Mesendoderm (in vitro differentiated cells): ENCODE measurements at regions not wholly inside any gene's neighbourhood (a gene's known extent, or its start where the extent isn't known, plus 50 kb on each side); places are given as distances from the start of the nearest gene placed in this dataset.
"Not testable (repeated sequence)": the region's sequence is repeated elsewhere in the genome, so short reads cannot be mapped to it uniquely, and the experiment has no call there.

Experiments used
- DNase-seq: peaks from one replicate; pipeline ENCODE4 v3.0.0; 2013
- H2AK5ac ChIP-seq: 2 replicates; pipeline ENCODE4 v1.6.1; 2013; ENCODE audit warnings: low read length, inconsistent platforms
- H2BK120ac ChIP-seq: 2 replicates; pipeline ENCODE4 v1.6.1; 2013; ENCODE audit warnings: low read depth, mild to moderate bottlenecking, low read length, moderate library complexity, mixed read lengths
- H2BK15ac ChIP-seq: replicated peaks from 2 replicates; pipeline ENCODE4 v1.6.1; 2013; ENCODE audit warnings: low read depth, mild to moderate bottlenecking, moderate library complexity
- H2BK5ac ChIP-seq: 2 replicates; pipeline ENCODE4 v1.6.1; 2013; ENCODE audit warnings: low read length, inconsistent platforms
- H3K18ac ChIP-seq: 2 replicates; pipeline ENCODE4 v1.6.1; 2013; ENCODE audit warnings: mild to moderate bottlenecking, low read length, mixed read lengths
- H3K23ac ChIP-seq: one replicate; pipeline ENCODE4 v1.6.1; 2013; ENCODE audit warnings: low read length
- H3K27ac ChIP-seq: 2 replicates; pipeline ENCODE4 v1.5.1; 2013; ENCODE audit warnings: low read depth, mild to moderate bottlenecking, inconsistent platforms, low read length, moderate library complexity
- H3K27me3 ChIP-seq: 2 replicates; pipeline ENCODE4 v1.6.1; 2013; ENCODE audit warnings: low read length, control low read depth, mild to moderate bottlenecking, inconsistent platforms; ENCODE audit not compliant: insufficient read depth, poor library complexity
- H3K36me3 ChIP-seq: 2 replicates; pipeline ENCODE4 v1.6.1; 2013; ENCODE audit warnings: low read length, inconsistent platforms; ENCODE audit not compliant: control insufficient read depth, insufficient read depth
- H3K4ac ChIP-seq: one replicate; pipeline ENCODE4 v1.6.1; 2013; ENCODE audit warnings: low read depth, mild to moderate bottlenecking, low read length, moderate library complexity
- H3K4me1 ChIP-seq: 2 replicates; pipeline ENCODE4 v1.6.1; 2013; ENCODE audit warnings: low read depth, low read length, inconsistent platforms; ENCODE audit not compliant: control insufficient read depth
- H3K4me2 ChIP-seq: 2 replicates; pipeline ENCODE4 v1.6.1; 2013; ENCODE audit warnings: low read length
- H3K4me3 ChIP-seq: 2 replicates; pipeline ENCODE4 v1.5.1; 2013; ENCODE audit warnings: mild to moderate bottlenecking, low read length
- H3K56ac ChIP-seq: one replicate; pipeline ENCODE4 v1.6.1; 2013; ENCODE audit warnings: low read length
- H3K79me1 ChIP-seq: 2 replicates; pipeline ENCODE4 v1.6.1; 2013; ENCODE audit warnings: low read length, inconsistent platforms
- H3K79me2 ChIP-seq: 2 replicates; pipeline ENCODE4 v1.6.1; 2013; ENCODE audit warnings: mild to moderate bottlenecking, low read length; ENCODE audit not compliant: control insufficient read depth, insufficient read depth
- H3K9ac ChIP-seq: 2 replicates; pipeline ENCODE4 v1.6.1; 2013; ENCODE audit warnings: low read length, inconsistent platforms
- H4K5ac ChIP-seq: one replicate; pipeline ENCODE4 v1.6.1; 2013; ENCODE audit warnings: low read length
- H4K8ac ChIP-seq: one replicate; pipeline ENCODE4 v1.6.1; 2013; ENCODE audit warnings: low read depth, mild to moderate bottlenecking, control low read depth, low read length, moderate library complexity
- WGBS: extraction: QIAGEN DNeasy Blood & Tissue Kit; methylation state at CpG from one replicate; pipeline ENCODE4 v1.1.7; 2013; ENCODE audit warnings: low lambda C conversion rate, missing lambda C conversion rate; ENCODE audit not compliant: insufficient coverage; ENCODE audit errors: extremely low coverage; 5-methylcytosine and 5-hydroxymethylcytosine counted together

- H2BK15ac ChIP-seq, H3K4me2 ChIP-seq, H4K8ac ChIP-seq, H3K79me1 ChIP-seq, H3K56ac ChIP-seq, H3K4me3 ChIP-seq, H3K79me2 ChIP-seq, H3K18ac ChIP-seq, H3K9ac ChIP-seq, H2AK5ac ChIP-seq, H3K23ac ChIP-seq, H3K27ac ChIP-seq, DNase-seq, H3K36me3 ChIP-seq, H3K4me1 ChIP-seq, H4K5ac ChIP-seq, H2BK120ac ChIP-seq, H2BK5ac ChIP-seq, H3K27me3 ChIP-seq, H3K4ac ChIP-seq: not testable (repeated sequence)
- WGBS = no CpG with 5 or more reads among the region's 7 CpGs
Measured at GRCh38 chr18:78283425-78283824, 696.2 kb upstream of the SALL3 start.

DNA sequence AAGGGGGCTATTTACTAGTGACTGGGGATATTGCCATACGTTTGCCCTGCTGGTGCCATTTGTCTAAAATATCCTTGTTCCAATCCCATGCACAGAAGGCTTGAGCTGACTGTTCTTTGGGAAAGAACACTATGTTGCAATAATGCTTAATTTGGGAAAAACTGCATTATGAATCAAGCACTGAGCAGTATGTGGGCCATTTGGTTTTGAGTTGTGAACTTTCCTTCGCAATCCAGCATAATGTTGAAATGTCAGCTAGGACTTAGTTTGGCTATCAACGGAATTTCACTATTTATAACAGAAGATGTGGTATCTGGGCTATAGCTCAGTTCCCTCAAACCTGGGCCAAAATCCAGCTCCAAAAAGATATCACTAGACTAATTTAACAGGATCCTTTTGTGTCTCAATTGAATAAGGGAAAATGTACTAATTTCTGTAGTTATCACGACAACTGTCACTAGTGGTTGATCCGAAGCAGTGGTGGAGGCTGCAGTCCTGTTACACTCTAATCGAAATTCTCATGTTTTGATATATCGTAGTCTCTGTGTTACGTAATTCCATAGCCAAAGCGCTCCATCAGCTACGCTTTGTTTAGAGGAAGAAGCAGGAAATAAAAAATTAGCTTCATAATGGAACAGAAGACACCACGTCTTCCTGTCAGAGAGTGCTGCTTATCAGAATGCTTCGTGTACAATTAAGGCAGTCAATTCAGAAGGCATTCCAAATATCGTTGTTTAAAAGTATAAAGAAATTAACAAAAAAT lies 686.8 kb upstream of the SALL3 start:
- no CpG with 5 or more reads among the region's 13 CpGs for WGBS
- Histone ChIP-seq H3K27me3 (no peaks in the 10 kb centered on the region), H4K8ac (no peak overlapping the region), H3K79me2 (no peaks in the 10 kb centered on the region), H3K9ac (no peak overlapping the region), H3K4ac (no peak overlapping the region), H2BK15ac (no peak overlapping the region), H3K23ac (no peak overlapping the region), H3K27ac (no peak overlapping the region), H2BK120ac (no peak overlapping the region), H2BK5ac (no peak overlapping the region), H3K4me2 (no peak overlapping the region), H3K18ac (no peak overlapping the region), H2AK5ac (no peak overlapping the region), H4K5ac (no peak overlapping the region), H3K36me3 (no peaks in the 10 kb centered on the region), H3K4me3 (no peak overlapping the region), H3K79me1 (no peaks in the 10 kb centered on the region), H3K4me1 (no peaks in the 10 kb centered on the region), H3K56ac (no peak overlapping the region)
- DNase-seq = no peak

- no peaks in the 10 kb centered on the region for H3K4me1 ChIP-seq
- no peak overlapping the region for H4K5ac ChIP-seq
- H2BK5ac ChIP-seq = no peak overlapping the region
- no peak overlapping the region for H2BK120ac ChIP-seq
- no peak overlapping the region for H4K8ac ChIP-seq
- no CpG with 5 or more reads among the region's 16 CpGs for WGBS
- H3K79me1 ChIP-seq = no peaks in the 10 kb centered on the region
- no peaks in the 10 kb centered on the region for H3K27me3 ChIP-seq
- peak overlapping the region; percentile 28 for H3K4me2 ChIP-seq
- peak; percentile 15 for DNase-seq
- no peak overlapping the region for H2AK5ac ChIP-seq
- H3K4ac ChIP-seq = no peak overlapping the region
- H3K18ac ChIP-seq = no peak overlapping the region
- H3K36me3 ChIP-seq = no peaks in the 10 kb centered on the region
- H3K27ac ChIP-seq = no peak overlapping the region
- no peak overlapping the region for H2BK15ac ChIP-seq
- no peak overlapping the region for H3K23ac ChIP-seq
- H3K56ac ChIP-seq = peak overlapping the region; percentile 59
- peak overlapping the region; percentile 6 for H3K9ac ChIP-seq
- no peaks in the 10 kb centered on the region for H3K79me2 ChIP-seq
- no peak overlapping the region for H3K4me3 ChIP-seq
Measured at GRCh38 chr18:78293540-78293939, 686.1 kb upstream of the SALL3 start.

DNA sequence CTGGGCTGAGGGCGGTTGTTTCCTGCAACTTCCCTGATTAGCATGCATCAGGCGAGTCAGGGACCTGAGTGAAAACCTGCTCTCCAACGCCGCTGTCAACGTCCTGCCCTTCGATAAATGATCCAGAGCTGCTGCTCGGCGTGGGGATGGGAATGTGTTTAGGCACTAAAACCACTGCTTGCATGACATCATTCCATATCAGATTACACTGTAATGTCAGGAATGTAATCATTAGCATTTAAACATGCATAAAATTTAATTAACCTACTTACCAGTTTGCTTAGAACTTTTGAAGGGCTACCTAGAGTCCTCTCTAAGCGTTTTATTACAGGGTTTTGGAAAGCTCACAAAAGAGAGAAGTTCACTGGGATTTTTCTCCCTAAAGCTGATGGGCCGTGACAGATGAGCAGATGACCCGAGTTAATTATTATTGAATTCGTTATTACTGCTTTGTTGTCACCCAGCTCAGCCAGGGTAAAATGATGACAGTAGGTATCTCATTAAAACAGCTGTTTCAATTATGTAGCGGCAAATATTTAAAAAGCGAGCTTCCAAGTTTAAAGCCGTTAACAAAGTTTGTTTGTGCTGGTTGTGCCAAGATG lies 685.6 kb upstream of the SALL3 start:
- no peak overlapping the region for H2BK15ac ChIP-seq
- DNase-seq = peak; percentile 70
- no peak overlapping the region for H2AK5ac ChIP-seq
- no peak overlapping the region for H3K18ac ChIP-seq
- no peak overlapping the region for H4K5ac ChIP-seq
- H3K27me3 ChIP-seq = no peaks in the 10 kb centered on the region
- H2BK5ac ChIP-seq = no peak overlapping the region
- H3K4me2 ChIP-seq = peak overlapping the region; percentile 28
- H3K4me3 ChIP-seq = no peak overlapping the region
- peak overlapping the region; percentile 59 for H3K56ac ChIP-seq
- WGBS = no CpG with 5 or more reads among the region's 15 CpGs
- no peak overlapping the region for H4K8ac ChIP-seq
- no peaks in the 10 kb centered on the region for H3K36me3 ChIP-seq
- H3K4ac ChIP-seq = no peak overlapping the region
- H2BK120ac ChIP-seq = no peak overlapping the region
- no peak overlapping the region for H3K27ac ChIP-seq
- no peaks in the 10 kb centered on the region for H3K4me1 ChIP-seq
- H3K79me1 ChIP-seq = no peaks in the 10 kb centered on the region
- no peaks in the 10 kb centered on the region for H3K79me2 ChIP-seq
- no peak overlapping the region for H3K23ac ChIP-seq
- H3K9ac ChIP-seq = peak overlapping the region; percentile 6

DNA sequence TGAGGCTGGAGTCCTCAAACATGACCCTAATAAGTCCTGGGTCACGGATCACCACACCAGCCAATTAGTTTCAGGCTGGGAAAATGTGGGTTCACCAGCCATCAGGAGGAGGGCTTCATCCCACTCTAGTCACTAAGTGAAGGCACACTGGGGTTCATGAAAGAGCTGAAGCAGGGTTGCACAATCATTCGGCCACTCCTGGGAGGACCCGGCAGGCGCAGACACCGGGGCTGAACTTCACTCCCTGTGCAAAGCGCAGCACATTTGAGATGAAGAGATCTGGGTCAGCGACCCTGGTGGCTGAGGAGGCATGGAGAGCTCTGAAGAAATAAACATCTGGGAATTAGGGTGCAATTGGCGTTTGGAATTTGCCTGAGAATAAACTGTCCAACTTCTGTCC lies 684.4 kb upstream of the SALL3 start:
- no peaks in the 10 kb centered on the region for H3K27me3 ChIP-seq
- H4K5ac ChIP-seq = no peak overlapping the region
- no peak overlapping the region for H2BK5ac ChIP-seq
- no peak for DNase-seq
- no peaks in the 10 kb centered on the region for H3K36me3 ChIP-seq
- H3K4ac ChIP-seq = no peak overlapping the region
- no peak overlapping the region for H3K4me3 ChIP-seq
- H3K4me1 ChIP-seq = no peaks in the 10 kb centered on the region
- no peak overlapping the region for H3K4me2 ChIP-seq
- H3K56ac ChIP-seq = no peak overlapping the region
- H3K18ac ChIP-seq = no peak overlapping the region
- H4K8ac ChIP-seq = no peak overlapping the region
- H3K79me1 ChIP-seq = no peaks in the 10 kb centered on the region
- no peak overlapping the region for H3K27ac ChIP-seq
- H2AK5ac ChIP-seq = no peak overlapping the region
- no peak overlapping the region for H3K9ac ChIP-seq
- H2BK15ac ChIP-seq = peak overlapping the region; percentile 21
- no peak overlapping the region for H3K23ac ChIP-seq
- H3K79me2 ChIP-seq = no peaks in the 10 kb centered on the region
- H2BK120ac ChIP-seq = no peak overlapping the region
- WGBS = no CpG with 5 or more reads among the region's 8 CpGs
